NCI-H2081 (cell line): ENCODE measurements at regions not wholly inside any gene's neighbourhood (a gene's known extent, or its start where the extent isn't known, plus 50 kb on each side); places are given as distances from the start of the nearest gene placed in this dataset.
A peak's percentile ranks its signal among the peaks of the same experiment; 100 is the strongest.

Experiments
- DNase-seq, 2 experiments: peaks; one replicate each; lab custom pipeline; 2025; lab: John Stamatoyannopoulos, UW

- no peak for DNase-seq
These were observed 242.3 kb upstream of the GPRIN3 start for GRCh38 chr4:89549907-89550306.

- no peak for DNase-seq
These were observed 237.7 kb upstream of the GPRIN3 start for GRCh38 chr4:89545315-89545714.

GRCh38 chr4:89541998-89542397 is 234.4 kb upstream of the GPRIN3 start:
- no peak for DNase-seq

GRCh38 chr4:89539797-89540711 is 232.5 kb upstream of the GPRIN3 start:
- DNase-seq = no peak

- no peak for DNase-seq
These were observed 231.8 kb upstream of the GPRIN3 start for GRCh38 chr4:89539374-89539773.

- DNase-seq = no peak
These were observed 231.3 kb upstream of the GPRIN3 start for GRCh38 chr4:89538886-89539285.

- no peak for DNase-seq
These were observed 230.6 kb upstream of the GPRIN3 start for GRCh38 chr4:89538171-89538570.

GRCh38 chr4:89537281-89537680 is 229.7 kb upstream of the GPRIN3 start:
- no peak for DNase-seq

- no peak for DNase-seq
These were observed 227.7 kb upstream of the GPRIN3 start for GRCh38 chr4:89535251-89535650.

- no peak for DNase-seq
These were observed 226.8 kb upstream of the GPRIN3 start for GRCh38 chr4:89534356-89534755.

GRCh38 chr4:89531932-89532640 is 224.5 kb upstream of the GPRIN3 start:
- DNase-seq = no peak

- no peak for DNase-seq
These were observed 221.0 kb upstream of the GPRIN3 start for GRCh38 chr4:89528526-89529133.

GRCh38 chr4:89521826-89522225 is 214.2 kb upstream of the GPRIN3 start:
- DNase-seq = no peak

GRCh38 chr4:89519771-89520320 is 212.2 kb upstream of the GPRIN3 start:
- no peak for DNase-seq

GRCh38 chr4:89518259-89518658 is 210.7 kb upstream of the GPRIN3 start:
- DNase-seq = no peak

- DNase-seq = no peak
These were observed 207.2 kb upstream of the GPRIN3 start for GRCh38 chr4:89514811-89515210.

GRCh38 chr4:89511776-89512175 is 204.2 kb upstream of the GPRIN3 start:
- peak in 1 of 2 experiments; percentile 10 for DNase-seq

GRCh38 chr4:89509708-89510281 is 202.2 kb upstream of the GPRIN3 start:
- DNase-seq = no peak

GRCh38 chr4:89506866-89507491 is 199.4 kb upstream of the GPRIN3 start:
- DNase-seq = no peak

GRCh38 chr4:89502581-89502980 is 195.0 kb upstream of the GPRIN3 start:
- no peak for DNase-seq

- DNase-seq = no peak
These were observed 190.1 kb upstream of the GPRIN3 start for GRCh38 chr4:89497517-89498308.
